ENCODE measurements at regions not wholly inside any gene's neighbourhood (a gene's known extent, or its start where the extent isn't known, plus 50 kb on each side); places are given as distances from the start of the nearest gene placed in this dataset.

DNA sequence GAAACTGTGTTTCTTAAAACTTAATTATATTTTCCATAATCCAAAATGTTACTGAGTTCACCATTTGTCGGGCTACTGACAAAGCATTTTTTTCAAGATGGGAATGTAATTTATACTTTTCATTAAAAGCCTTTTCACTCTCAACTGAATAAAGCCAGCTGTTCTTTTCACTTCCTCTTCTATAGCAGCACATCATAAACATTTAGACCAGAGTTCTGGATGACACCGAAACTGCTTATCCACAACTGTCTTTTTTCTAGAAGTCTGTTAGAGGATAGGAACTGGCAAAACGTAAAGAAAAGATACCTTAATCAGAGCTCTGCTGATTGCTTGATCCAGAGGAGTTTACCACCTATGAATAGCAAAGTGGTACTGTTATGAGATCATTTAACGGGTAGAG lies 594.7 kb downstream of the ADGRL2 start:
- TF ChIP-seq, protein P1, sequence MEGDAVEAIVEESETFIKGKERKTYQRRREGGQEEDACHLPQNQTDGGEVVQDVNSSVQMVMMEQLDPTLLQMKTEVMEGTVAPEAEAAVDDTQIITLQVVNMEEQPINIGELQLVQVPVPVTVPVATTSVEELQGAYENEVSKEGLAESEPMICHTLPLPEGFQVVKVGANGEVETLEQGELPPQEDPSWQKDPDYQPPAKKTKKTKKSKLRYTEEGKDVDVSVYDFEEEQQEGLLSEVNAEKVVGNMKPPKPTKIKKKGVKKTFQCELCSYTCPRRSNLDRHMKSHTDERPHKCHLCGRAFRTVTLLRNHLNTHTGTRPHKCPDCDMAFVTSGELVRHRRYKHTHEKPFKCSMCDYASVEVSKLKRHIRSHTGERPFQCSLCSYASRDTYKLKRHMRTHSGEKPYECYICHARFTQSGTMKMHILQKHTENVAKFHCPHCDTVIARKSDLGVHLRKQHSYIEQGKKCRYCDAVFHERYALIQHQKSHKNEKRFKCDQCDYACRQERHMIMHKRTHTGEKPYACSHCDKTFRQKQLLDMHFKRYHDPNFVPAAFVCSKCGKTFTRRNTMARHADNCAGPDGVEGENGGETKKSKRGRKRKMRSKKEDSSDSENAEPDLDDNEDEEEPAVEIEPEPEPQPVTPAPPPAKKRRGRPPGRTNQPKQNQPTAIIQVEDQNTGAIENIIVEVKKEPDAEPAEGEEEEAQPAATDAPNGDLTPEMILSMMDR (IDR thresholded peaks at IDR 0.05): no peak
- TF ChIP-seq POLR2A (IDR thresholded peaks at IDR 0.05): no peak
